ENCODE measurements at regions not wholly inside any gene's neighbourhood (a gene's known extent, or its start where the extent isn't known, plus 50 kb on each side); places are given as distances from the start of the nearest gene placed in this dataset.

GRCh38 chr13:50451609-50452008 is 391.9 kb downstream of the DLEU7 start:
- BruUV-seq (replicated peaks), result no TSS peak
- Histone ChIP-seq H3K27me3 (replicated peaks; ENCODE audit: insufficient read depth, low read depth, low read length, poor library complexity) (no peaks in the 10 kb centered on the region), H3K4me3 (ENCODE audit: low read depth, low read length, poor library complexity, severe bottlenecking) (no peak overlapping the region), H3K27ac (ENCODE audit: low read depth, low read length, poor library complexity, severe bottlenecking) (no peak overlapping the region), H3K4me1 (ENCODE audit: insufficient read depth, low read length, poor library complexity, severe bottlenecking) (no peaks in the 10 kb centered on the region), H3K9me3 (ENCODE audit: low read depth, low read length, poor library complexity, severe bottlenecking) (no peaks in the 10 kb centered on the region), H3K36me3 (ENCODE audit: insufficient read depth, low read length, poor library complexity, severe bottlenecking) (no peaks in the 10 kb centered on the region)
- ChIA-PET CTCF (no interaction called here), POLR2A (ENCODE audit: low non-redundant PET) (no interaction called here)
- intact Hi-C loops (cut with micrococcal nuclease; ENCODE audit: unreplicated experiment), result no loop called here
- no peak for DNase-seq (ENCODE audit: low spot score)
- TF ChIP-seq EZH2 (IDR thresholded peaks at IDR 0.05; ENCODE audit: borderline replicate concordance, low read depth, low read length, poor library complexity, severe bottlenecking), result no peak
- TF ChIP-seq, protein P1, sequence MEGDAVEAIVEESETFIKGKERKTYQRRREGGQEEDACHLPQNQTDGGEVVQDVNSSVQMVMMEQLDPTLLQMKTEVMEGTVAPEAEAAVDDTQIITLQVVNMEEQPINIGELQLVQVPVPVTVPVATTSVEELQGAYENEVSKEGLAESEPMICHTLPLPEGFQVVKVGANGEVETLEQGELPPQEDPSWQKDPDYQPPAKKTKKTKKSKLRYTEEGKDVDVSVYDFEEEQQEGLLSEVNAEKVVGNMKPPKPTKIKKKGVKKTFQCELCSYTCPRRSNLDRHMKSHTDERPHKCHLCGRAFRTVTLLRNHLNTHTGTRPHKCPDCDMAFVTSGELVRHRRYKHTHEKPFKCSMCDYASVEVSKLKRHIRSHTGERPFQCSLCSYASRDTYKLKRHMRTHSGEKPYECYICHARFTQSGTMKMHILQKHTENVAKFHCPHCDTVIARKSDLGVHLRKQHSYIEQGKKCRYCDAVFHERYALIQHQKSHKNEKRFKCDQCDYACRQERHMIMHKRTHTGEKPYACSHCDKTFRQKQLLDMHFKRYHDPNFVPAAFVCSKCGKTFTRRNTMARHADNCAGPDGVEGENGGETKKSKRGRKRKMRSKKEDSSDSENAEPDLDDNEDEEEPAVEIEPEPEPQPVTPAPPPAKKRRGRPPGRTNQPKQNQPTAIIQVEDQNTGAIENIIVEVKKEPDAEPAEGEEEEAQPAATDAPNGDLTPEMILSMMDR (conservative IDR thresholded peaks at IDR 0.05; ENCODE audit: low read depth, low read length), result no peak

DNA sequence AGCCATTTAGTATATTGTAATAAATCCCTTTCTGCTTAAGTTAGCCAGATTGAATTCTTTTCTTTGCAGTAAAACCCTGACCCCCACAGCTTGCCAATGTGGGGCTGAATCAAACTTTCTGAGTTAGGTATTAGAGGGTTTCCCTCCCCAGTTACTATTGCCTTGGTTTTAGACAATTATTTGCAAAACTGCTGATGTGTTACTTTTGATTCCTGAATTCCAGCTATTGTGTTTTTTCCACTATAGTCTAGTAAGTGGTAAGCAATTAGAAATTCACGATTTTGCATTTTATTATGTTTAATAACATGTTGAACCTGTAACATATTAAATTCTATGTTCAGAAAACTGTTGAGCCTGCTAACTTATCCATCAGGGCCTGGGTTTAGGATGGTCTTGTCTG is 391.5 kb downstream of the DLEU7 start:
- H3K27ac ChIP-seq (ENCODE audit: low read depth, low read length, poor library complexity, severe bottlenecking), result no peak overlapping the region
- no peaks in the 10 kb centered on the region for H3K36me3 ChIP-seq (ENCODE audit: insufficient read depth, low read length, poor library complexity, severe bottlenecking)
- no peak for DNase-seq (ENCODE audit: low spot score)
- H3K27me3 ChIP-seq (replicated peaks; ENCODE audit: insufficient read depth, low read depth, low read length, poor library complexity), result no peaks in the 10 kb centered on the region
- intact Hi-C loops (cut with micrococcal nuclease; ENCODE audit: unreplicated experiment), result no loop called here
- no peak for TF ChIP-seq EZH2 (IDR thresholded peaks at IDR 0.05; ENCODE audit: borderline replicate concordance, low read depth, low read length, poor library complexity, severe bottlenecking)
- TF ChIP-seq, protein P1 (conservative IDR thresholded peaks at IDR 0.05; ENCODE audit: low read depth, low read length), result no peak
- H3K4me1 ChIP-seq (ENCODE audit: insufficient read depth, low read length, poor library complexity, severe bottlenecking), result no peaks in the 10 kb centered on the region
- POLR2A ChIA-PET (ENCODE audit: low non-redundant PET), result no interaction called here
- CTCF ChIA-PET, result no interaction called here
- no peaks in the 10 kb centered on the region for H3K9me3 ChIP-seq (ENCODE audit: low read depth, low read length, poor library complexity, severe bottlenecking)
- no TSS peak for BruUV-seq (replicated peaks)
- H3K4me3 ChIP-seq (ENCODE audit: low read depth, low read length, poor library complexity, severe bottlenecking), result no peak overlapping the region

DNA sequence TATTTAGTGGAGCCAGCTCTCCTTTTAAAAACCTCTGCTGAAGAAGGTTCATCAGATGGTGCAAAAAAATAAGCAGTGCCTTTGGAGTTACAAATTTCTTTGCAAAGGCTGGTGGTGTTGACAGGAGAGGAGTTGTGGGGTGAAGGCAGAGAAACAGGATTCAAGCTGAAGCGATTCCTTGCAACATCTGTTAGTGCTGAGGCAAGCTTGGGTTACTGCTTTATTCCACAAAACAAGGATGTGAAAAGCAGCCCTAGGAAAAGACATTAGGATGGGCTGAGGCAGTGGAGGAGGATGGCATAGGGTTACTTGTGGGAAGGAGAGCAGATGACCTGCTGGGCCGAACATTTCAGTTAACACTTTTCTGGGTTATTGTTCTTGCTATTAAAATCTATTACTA is 390.7 kb downstream of the DLEU7 start:
- no peaks in the 10 kb centered on the region for H3K27me3 ChIP-seq (replicated peaks; ENCODE audit: insufficient read depth, low read depth, low read length, poor library complexity)
- no peak overlapping the region for H3K27ac ChIP-seq (ENCODE audit: low read depth, low read length, poor library complexity, severe bottlenecking)
- CTCF ChIA-PET, result no interaction called here
- H3K4me1 ChIP-seq (ENCODE audit: insufficient read depth, low read length, poor library complexity, severe bottlenecking), result no peaks in the 10 kb centered on the region
- BruUV-seq (replicated peaks), result no TSS peak
- intact Hi-C loops (cut with micrococcal nuclease; ENCODE audit: unreplicated experiment), result no loop called here
- H3K36me3 ChIP-seq (ENCODE audit: insufficient read depth, low read length, poor library complexity, severe bottlenecking), result no peaks in the 10 kb centered on the region
- POLR2A ChIA-PET (ENCODE audit: low non-redundant PET), result no interaction called here
- H3K4me3 ChIP-seq (ENCODE audit: low read depth, low read length, poor library complexity, severe bottlenecking), result no peak overlapping the region
- TF ChIP-seq, protein P1 (conservative IDR thresholded peaks at IDR 0.05; ENCODE audit: low read depth, low read length), result no peak
- TF ChIP-seq EZH2 (IDR thresholded peaks at IDR 0.05; ENCODE audit: borderline replicate concordance, low read depth, low read length, poor library complexity, severe bottlenecking), result no peak
- no peaks in the 10 kb centered on the region for H3K9me3 ChIP-seq (ENCODE audit: low read depth, low read length, poor library complexity, severe bottlenecking)
- no peak for DNase-seq (ENCODE audit: low spot score)
